ENCODE measurements at regions not wholly inside any gene's neighbourhood (a gene's known extent, or its start where the extent isn't known, plus 50 kb on each side); places are given as distances from the start of the nearest gene placed in this dataset.

DNA sequence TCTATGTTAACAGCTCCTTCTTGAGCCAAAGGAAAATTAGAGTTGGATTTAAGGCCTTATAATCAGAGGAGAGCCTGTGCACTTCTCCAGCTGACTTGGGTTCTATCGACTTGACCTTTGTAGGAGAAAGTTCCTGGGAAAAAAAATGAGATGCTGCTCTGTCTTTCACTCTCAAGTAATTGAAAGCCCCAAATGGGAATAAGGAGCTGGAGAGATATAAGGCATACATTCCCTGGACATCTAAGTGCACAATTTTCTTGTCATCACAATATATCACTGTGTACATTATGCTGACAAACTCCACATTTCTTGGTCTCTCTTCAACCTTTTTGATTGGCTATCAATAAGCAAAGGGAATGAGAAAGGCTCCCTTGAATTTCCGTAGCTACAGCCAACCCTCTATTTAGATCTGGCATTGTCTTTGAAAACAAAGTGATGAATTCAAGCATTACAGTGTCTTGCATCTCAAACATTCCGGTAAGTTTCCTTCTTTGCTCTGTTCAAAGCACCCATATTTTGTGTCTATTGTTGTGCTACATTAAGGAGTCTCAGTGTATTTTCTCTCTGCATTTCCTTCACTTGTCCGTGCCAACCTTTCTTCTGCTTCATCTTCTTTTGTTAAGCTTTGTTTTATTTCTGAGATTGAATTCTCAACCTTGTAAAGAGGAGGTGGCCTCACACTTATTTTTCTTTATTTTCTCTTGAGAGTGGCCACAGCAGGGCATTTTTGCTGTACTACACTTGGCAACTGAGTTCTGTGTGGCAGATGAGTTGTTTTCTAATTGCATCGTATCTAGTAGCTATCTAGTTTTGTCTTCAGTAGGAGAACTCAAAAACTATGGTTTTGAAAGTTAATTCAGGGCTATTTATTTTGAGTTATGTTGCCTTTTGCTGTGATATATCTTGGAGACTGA is 450.3 kb upstream of the MAN1A1 start:
- no peak for ATAC-seq (ENCODE audit: low read depth)
- no peak for DNase-seq
- no peak overlapping the region for H3K4me3 Mint-ChIP-seq
- no peaks in the 10 kb centered on the region for H3K27me3 Mint-ChIP-seq
- H3K27ac Mint-ChIP-seq, result no peak overlapping the region
- intact Hi-C loops (cut with micrococcal nuclease), result no loop called here
- no peaks in the 10 kb centered on the region for H3K36me3 Mint-ChIP-seq (ENCODE audit: low read depth)
- H3K4me1 Mint-ChIP-seq, result no peaks in the 10 kb centered on the region
- no peaks in the 10 kb centered on the region for H3K9me3 Mint-ChIP-seq
- ChIA-PET CTCF (no interaction called here), POLR2A (no interaction called here)
- TF ChIP-seq, protein P1, sequence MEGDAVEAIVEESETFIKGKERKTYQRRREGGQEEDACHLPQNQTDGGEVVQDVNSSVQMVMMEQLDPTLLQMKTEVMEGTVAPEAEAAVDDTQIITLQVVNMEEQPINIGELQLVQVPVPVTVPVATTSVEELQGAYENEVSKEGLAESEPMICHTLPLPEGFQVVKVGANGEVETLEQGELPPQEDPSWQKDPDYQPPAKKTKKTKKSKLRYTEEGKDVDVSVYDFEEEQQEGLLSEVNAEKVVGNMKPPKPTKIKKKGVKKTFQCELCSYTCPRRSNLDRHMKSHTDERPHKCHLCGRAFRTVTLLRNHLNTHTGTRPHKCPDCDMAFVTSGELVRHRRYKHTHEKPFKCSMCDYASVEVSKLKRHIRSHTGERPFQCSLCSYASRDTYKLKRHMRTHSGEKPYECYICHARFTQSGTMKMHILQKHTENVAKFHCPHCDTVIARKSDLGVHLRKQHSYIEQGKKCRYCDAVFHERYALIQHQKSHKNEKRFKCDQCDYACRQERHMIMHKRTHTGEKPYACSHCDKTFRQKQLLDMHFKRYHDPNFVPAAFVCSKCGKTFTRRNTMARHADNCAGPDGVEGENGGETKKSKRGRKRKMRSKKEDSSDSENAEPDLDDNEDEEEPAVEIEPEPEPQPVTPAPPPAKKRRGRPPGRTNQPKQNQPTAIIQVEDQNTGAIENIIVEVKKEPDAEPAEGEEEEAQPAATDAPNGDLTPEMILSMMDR (IDR thresholded peaks at IDR 0.05), result no peak

DNA sequence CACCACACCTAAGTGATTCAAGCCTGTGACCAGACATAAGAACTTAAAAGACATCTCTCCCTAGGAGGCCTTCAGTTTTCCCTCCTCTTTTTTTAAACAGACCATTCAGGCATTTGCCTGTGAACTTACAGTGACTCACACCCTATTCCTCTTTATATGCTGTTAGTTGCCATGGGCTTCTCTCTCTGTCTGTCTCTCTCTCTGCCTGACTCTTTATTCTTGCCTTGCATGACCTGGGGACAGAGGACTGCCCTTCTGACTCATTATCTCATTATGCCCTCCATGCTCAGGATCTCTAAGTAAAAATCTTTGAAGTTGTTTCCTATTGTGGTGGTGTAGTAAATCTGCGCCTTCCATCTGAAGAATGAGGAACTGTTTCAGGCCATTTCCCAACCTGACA is 442.2 kb upstream of the MAN1A1 start:
- TF ChIP-seq, protein P1 (IDR thresholded peaks at IDR 0.05), result no peak
- no peak overlapping the region for H3K27ac Mint-ChIP-seq
- no peaks in the 10 kb centered on the region for H3K36me3 Mint-ChIP-seq (ENCODE audit: low read depth)
- ATAC-seq (ENCODE audit: low read depth) (no peak), DNase-seq (no peak)
- H3K4me3 Mint-ChIP-seq, result no peak overlapping the region
- intact Hi-C loops (cut with micrococcal nuclease), result no loop called here
- H3K4me1 Mint-ChIP-seq, result no peaks in the 10 kb centered on the region
- no peaks in the 10 kb centered on the region for H3K27me3 Mint-ChIP-seq
- H3K9me3 Mint-ChIP-seq, result no peaks in the 10 kb centered on the region
- POLR2A ChIA-PET, result no interaction called here
- CTCF ChIA-PET, result no interaction called here

DNA sequence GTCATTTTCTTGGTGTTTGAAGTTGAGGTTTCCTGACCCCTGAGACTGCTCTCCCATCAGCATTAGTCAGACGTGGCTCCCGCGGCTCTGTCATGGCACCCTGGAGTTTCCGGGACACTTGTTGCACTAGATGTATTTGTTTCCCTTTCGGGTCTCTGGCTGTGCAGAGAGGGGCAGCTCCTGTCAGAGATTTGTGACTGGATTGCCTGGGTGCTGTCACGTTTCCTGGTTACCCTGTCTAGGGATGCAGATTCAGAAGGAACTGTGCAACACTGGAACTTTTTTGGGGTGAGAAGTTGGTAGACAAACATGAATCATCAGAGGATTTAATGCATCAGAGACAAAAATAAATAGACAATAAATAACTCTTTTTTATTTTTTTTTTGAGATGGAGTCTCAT is 431.8 kb upstream of the MAN1A1 start:
- Mint-ChIP-seq H3K4me1 (no peaks in the 10 kb centered on the region), H3K36me3 (ENCODE audit: low read depth) (no peaks in the 10 kb centered on the region), H3K4me3 (no peak overlapping the region), H3K27me3 (peaks cover 8% of the 10 kb centered on the region), H3K9me3 (peaks cover 5% of the 10 kb centered on the region), H3K27ac (no peak overlapping the region)
- POLR2A ChIA-PET, result no interaction called here
- intact Hi-C loops (cut with micrococcal nuclease), result no loop called here
- CTCF ChIA-PET, result no interaction called here
- DNase-seq (no peak), ATAC-seq (ENCODE audit: low read depth) (no peak)
- TF ChIP-seq, protein P1 (IDR thresholded peaks at IDR 0.05), result no peak

DNA sequence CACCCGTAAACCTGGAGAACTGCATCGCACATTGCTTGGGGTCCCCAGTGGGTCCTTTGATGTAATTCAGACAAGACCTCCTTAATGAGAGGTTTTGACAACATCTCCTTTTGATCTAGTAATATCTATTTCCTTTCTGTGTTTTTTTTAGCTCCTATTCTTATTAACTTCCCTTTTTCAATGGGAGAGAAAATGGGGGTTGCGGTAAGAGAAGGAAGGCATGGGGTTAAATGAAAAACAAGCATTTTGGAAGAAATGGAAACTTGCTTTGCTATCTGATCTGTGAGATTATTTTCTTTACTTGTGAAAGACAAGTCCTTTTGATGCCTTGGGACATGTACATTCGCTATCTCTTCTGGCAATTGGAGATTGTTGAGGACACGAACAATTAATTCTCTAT is 418.6 kb upstream of the MAN1A1 start:
- Mint-ChIP-seq H3K36me3 (ENCODE audit: low read depth) (no peaks in the 10 kb centered on the region), H3K4me1 (peaks cover 19% of the 10 kb centered on the region), H3K27ac (no peak overlapping the region), H3K4me3 (peak overlapping the region; percentile 16), H3K9me3 (peaks cover 4% of the 10 kb centered on the region), H3K27me3 (no peaks in the 10 kb centered on the region)
- TF ChIP-seq, protein P1 (IDR thresholded peaks at IDR 0.05), result no peak
- no peak for ATAC-seq (ENCODE audit: low read depth)
- ChIA-PET CTCF (no interaction called here), POLR2A (no interaction called here)
- DNase-seq, result no peak
- intact Hi-C loops (cut with micrococcal nuclease), result no loop called here

DNA sequence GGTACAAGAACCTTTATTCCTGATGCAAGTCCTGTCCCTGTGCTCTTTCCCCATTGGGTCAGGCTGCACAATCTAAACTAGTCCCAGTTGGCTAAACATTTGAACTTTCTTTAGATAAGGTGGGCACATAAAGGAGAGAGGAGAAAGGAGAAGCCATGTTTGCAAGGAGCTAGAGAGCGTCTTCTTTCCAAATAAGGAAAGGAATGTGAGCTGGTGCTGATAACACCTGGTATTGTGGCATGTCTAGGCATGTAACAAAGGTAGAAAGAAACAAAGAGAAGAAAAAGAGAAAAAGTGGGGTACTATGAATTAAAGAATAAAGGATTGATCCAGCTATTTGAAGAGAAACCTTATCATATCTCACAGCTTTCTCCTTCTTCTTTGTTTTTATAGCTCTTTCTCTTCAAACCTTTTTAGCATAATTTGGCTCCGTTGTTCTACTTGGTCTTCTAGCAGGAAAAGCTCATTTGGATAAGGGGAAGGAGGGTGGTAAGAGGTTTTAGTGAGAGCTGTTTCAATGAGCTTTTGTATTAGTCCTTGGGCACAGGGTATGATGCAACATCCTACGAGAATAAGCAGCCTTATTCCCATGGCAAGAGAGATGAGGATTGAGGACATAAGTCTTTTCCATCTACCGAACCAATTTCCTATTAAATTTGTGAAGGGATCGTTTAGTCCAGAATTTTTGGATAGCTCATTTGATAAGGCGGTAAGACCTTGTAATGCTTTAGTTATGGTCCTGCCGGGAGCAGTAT is 415.5 kb upstream of the MAN1A1 start:
- H3K9me3 Mint-ChIP-seq, result no peaks in the 10 kb centered on the region

More for the DNA sequence above, 415.5 kb upstream of the MAN1A1 start:
- ATAC-seq (ENCODE audit: low read depth) (no peak), DNase-seq (no peak)
- ChIA-PET POLR2A (interaction anchor here (0.6 kb wide), 1 partner anchor 215 kb away, joined by 3 read pairs; no protein-coding TSS in a partner anchor), CTCF (no interaction called here)
- intact Hi-C loops (cut with micrococcal nuclease), result no loop called here
- H3K27ac Mint-ChIP-seq, result no peak overlapping the region
- no peaks in the 10 kb centered on the region for H3K27me3 Mint-ChIP-seq
- H3K4me3 Mint-ChIP-seq, result no peak overlapping the region
- peaks cover 19% of the 10 kb centered on the region for H3K4me1 Mint-ChIP-seq
- H3K36me3 Mint-ChIP-seq (ENCODE audit: low read depth), result no peaks in the 10 kb centered on the region
- TF ChIP-seq, protein P1 (IDR thresholded peaks at IDR 0.05), result no peak
